ENCODE measurements at regions not wholly inside any gene's neighbourhood (a gene's known extent, or its start where the extent isn't known, plus 50 kb on each side); places are given as distances from the start of the nearest gene placed in this dataset.
"Not testable (repeated sequence)": the region's sequence is repeated elsewhere in the genome, so short reads cannot be mapped to it uniquely, and the experiment has no call there.

- no peak for DNase-seq
Measured at GRCh38 chr7:81430150-81430549, 339.7 kb downstream of the HGF start.

GRCh38 chr7:81427461-81427860, 342.4 kb downstream of the HGF start:
- DNase-seq = no peak

GRCh38 chr7:81420526-81421226, 349.2 kb downstream of the HGF start:
- no peak for DNase-seq

- no peak for DNase-seq
Measured at GRCh38 chr7:81419731-81420130, 350.1 kb downstream of the HGF start.

- DNase-seq = no peak
Measured at GRCh38 chr7:81416659-81417058, 353.2 kb downstream of the HGF start.

- DNase-seq = no peak
Measured at GRCh38 chr7:81415181-81415580, 354.7 kb downstream of the HGF start.

GRCh38 chr7:81414411-81414810, 355.4 kb downstream of the HGF start:
- DNase-seq = no peak

- DNase-seq = no peak
Measured at GRCh38 chr7:81410471-81411117, 359.3 kb downstream of the HGF start.

- no peak for DNase-seq
Measured at GRCh38 chr7:81408728-81409127, 361.1 kb downstream of the HGF start.

GRCh38 chr7:81407094-81407493, 362.8 kb downstream of the HGF start:
- DNase-seq = no peak

GRCh38 chr7:81404669-81405068, 365.2 kb downstream of the HGF start:
- DNase-seq = no peak

- DNase-seq = no peak
Measured at GRCh38 chr7:81402227-81402626, 367.6 kb downstream of the HGF start.

GRCh38 chr7:81399471-81399870, 370.4 kb downstream of the HGF start:
- DNase-seq = no peak

GRCh38 chr7:81394029-81394428, 375.8 kb downstream of the HGF start:
- DNase-seq = no peak

GRCh38 chr7:81393018-81393417, 376.8 kb downstream of the HGF start:
- DNase-seq = no peak

GRCh38 chr7:81385370-81385769, 384.5 kb downstream of the HGF start:
- DNase-seq = no peak

- DNase-seq = no peak
Measured at GRCh38 chr7:81383846-81384245, 386.0 kb downstream of the HGF start.

- not testable (repeated sequence) for DNase-seq
Measured at GRCh38 chr7:81374641-81375040, 395.2 kb downstream of the HGF start.

- DNase-seq = no peak
Measured at GRCh38 chr7:81370822-81371221, 399.0 kb downstream of the HGF start.

- no peak for DNase-seq
Measured at GRCh38 chr7:81367326-81367931, 402.4 kb downstream of the HGF start.

- DNase-seq = no peak
Measured at GRCh38 chr7:81366546-81366945, 403.3 kb downstream of the HGF start.

GRCh38 chr7:81361769-81362312, 408.0 kb downstream of the HGF start:
- no peak for DNase-seq

- DNase-seq = no peak
Measured at GRCh38 chr7:81355911-81356310, 413.9 kb downstream of the HGF start.

- no peak for DNase-seq
Measured at GRCh38 chr7:81349044-81349443, 420.8 kb downstream of the HGF start.
